Activated CD4-positive, alpha-beta memory T cell treated with anti-CD3 and anti-CD28 coated beads, Interleukin-2, amount 10 ng/mL, durations not matched to agents 7 days and 5 days (primary cell): ENCODE measurements at regions not wholly inside any gene's neighbourhood (a gene's known extent, or its start where the extent isn't known, plus 50 kb on each side); places are given as distances from the start of the nearest gene placed in this dataset.
"Not testable (repeated sequence)": the region's sequence is repeated elsewhere in the genome, so short reads cannot be mapped to it uniquely, and the experiment has no call there.

ENCODE experiments used
- CTCF ChIA-PET: fragments of 350-600 bp; sonication (Branson Sonifier 250); formaldehyde crosslinking; loops from one replicate; lab custom pipeline; 2021; ENCODE audit warnings: antibody characterized with exemption, inconsistent platforms; lab: Charles Lee
- POLR2A ChIA-PET: fragments of 350-600 bp; sonication (Branson Sonifier 250); formaldehyde crosslinking; loops from one replicate; lab custom pipeline; 2021; ENCODE audit warnings: antibody characterized with exemption; lab: Charles Lee
- DNase-seq: peaks from one replicate; pipeline ENCODE4 v3.0.0-alpha.2; 2020
- H3K27ac Mint-ChIP-seq: one replicate; pipeline ENCODE4 v1.8.0; 2021; ENCODE audit warnings: mild to moderate bottlenecking, mixed read lengths
- H3K27me3 Mint-ChIP-seq: one replicate; pipeline ENCODE4 v1.8.0; 2021; ENCODE audit warnings: mixed read lengths
- H3K36me3 Mint-ChIP-seq: one replicate; pipeline ENCODE4 v1.8.0; 2021; ENCODE audit warnings: low read depth, mixed read lengths
- H3K4me1 Mint-ChIP-seq: one replicate; pipeline ENCODE4 v1.8.0; 2021; ENCODE audit warnings: mixed read lengths
- H3K4me3 Mint-ChIP-seq: one replicate; pipeline ENCODE4 v1.8.0; 2021; ENCODE audit warnings: mild to moderate bottlenecking, mixed read lengths
- H3K9me3 Mint-ChIP-seq: one replicate; pipeline ENCODE4 v1.8.0; 2021; ENCODE audit warnings: mixed read lengths

DNA sequence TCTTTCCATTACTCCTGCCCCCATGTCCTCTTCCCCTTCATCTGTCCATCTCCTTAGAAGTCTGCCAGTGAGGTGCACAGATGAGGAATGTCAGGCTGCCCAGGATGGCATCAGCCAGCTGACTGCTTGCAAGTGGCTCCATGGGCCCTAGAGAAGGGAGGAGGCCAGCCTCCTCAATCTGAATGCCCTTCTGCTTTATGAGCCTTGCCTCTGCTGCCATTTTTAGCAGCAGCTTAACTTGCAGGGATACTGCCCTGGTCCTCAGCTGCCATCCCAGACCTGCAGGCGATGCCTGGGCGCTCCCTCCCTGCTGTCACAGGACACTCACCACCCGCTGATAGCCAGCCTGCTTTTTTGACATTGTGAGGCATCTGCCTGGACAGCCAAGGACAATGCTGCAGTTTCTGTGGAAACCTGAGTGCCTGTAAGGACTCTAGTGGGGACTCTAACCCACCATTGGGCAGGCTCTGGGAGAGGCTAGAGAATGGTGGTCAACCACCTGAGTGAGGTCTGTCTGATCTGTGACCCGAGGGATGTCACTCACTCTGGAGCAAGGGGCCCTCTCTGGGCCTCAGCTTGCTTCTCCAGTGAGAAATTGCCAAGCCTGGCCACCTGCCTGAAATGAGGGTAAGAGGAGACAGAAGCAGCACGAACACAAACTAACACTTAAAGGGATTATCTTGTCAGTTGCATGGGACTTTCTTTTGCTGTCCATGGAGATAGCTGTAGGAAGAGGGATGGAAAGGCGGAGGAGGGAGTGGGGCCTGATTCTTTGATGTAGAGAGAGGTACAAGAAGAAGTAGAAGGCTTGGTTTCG lies 185.0 kb downstream of the MIS18A start:
- Mint-ChIP-seq H3K9me3 (no peaks in the 10 kb centered on the region), H3K4me1 (no peaks in the 10 kb centered on the region), H3K4me3 (no peak overlapping the region), H3K27ac (no peak overlapping the region), H3K27me3 (no peaks in the 10 kb centered on the region), H3K36me3 (no peaks in the 10 kb centered on the region)
- no peak for DNase-seq
- POLR2A ChIA-PET: no interaction called here
- CTCF ChIA-PET: no interaction called here

- ChIA-PET CTCF (interaction anchor here (0.6 kb wide), 1 partner anchor 30 kb away, joined by 3 read pairs; no protein-coding TSS in a partner anchor), POLR2A (no interaction called here)
- no peak for DNase-seq
- no peaks in the 10 kb centered on the region for H3K4me1 Mint-ChIP-seq
- H3K4me3 Mint-ChIP-seq: no peak overlapping the region
- H3K27me3 Mint-ChIP-seq: no peaks in the 10 kb centered on the region
- no peak overlapping the region for H3K27ac Mint-ChIP-seq
- H3K9me3 Mint-ChIP-seq: no peaks in the 10 kb centered on the region
- H3K36me3 Mint-ChIP-seq: no peaks in the 10 kb centered on the region
Observed at GRCh38 chr21:32090956-32091355, 187.9 kb downstream of the MIS18A start.

GRCh38 chr21:32089766-32090165 lies 189.1 kb downstream of the MIS18A start:
- no peaks in the 10 kb centered on the region for H3K9me3 Mint-ChIP-seq

DNA sequence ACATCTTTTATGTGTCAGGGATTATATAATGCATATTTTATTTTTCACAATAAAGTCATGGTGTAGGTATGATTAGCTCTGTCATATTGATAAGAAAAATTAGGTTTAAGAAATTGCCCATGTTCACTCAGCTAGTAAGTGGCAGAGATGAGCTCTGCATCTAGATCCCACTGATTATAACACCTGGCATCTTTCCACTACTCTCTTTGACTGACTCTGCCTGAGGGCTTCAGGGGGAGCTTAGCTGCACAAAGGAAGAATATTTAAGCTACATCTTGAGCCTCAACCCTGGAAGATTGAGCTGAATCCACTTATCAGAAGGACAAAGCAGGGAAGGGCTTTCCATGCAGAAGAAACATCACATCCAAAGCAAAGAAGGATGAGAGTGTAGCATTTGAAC lies 190.4 kb downstream of the MIS18A start:
- Mint-ChIP-seq H3K4me1 (no peaks in the 10 kb centered on the region), H3K36me3 (no peaks in the 10 kb centered on the region), H3K4me3 (no peak overlapping the region), H3K9me3 (no peaks in the 10 kb centered on the region), H3K27ac (no peak overlapping the region), H3K27me3 (no peaks in the 10 kb centered on the region)
- ChIA-PET POLR2A (no interaction called here), CTCF (no interaction called here)
- no peak for DNase-seq

More at GRCh38 chr21:32089766-32090165, 189.1 kb downstream of the MIS18A start:
- ChIA-PET CTCF (no interaction called here), POLR2A (no interaction called here)
- H3K4me3 Mint-ChIP-seq: no peak overlapping the region
- no peak overlapping the region for H3K27ac Mint-ChIP-seq
- no peaks in the 10 kb centered on the region for H3K27me3 Mint-ChIP-seq
- H3K36me3 Mint-ChIP-seq: no peaks in the 10 kb centered on the region
- H3K4me1 Mint-ChIP-seq: no peaks in the 10 kb centered on the region
- DNase-seq: no peak

GRCh38 chr21:32087447-32087846 lies 191.4 kb downstream of the MIS18A start:
- DNase-seq: no peak
- no peaks in the 10 kb centered on the region for H3K9me3 Mint-ChIP-seq
- H3K27me3 Mint-ChIP-seq: no peaks in the 10 kb centered on the region
- no peak overlapping the region for H3K27ac Mint-ChIP-seq
- H3K36me3 Mint-ChIP-seq: no peaks in the 10 kb centered on the region
- CTCF ChIA-PET: no interaction called here
- no peaks in the 10 kb centered on the region for H3K4me1 Mint-ChIP-seq
- no peak overlapping the region for H3K4me3 Mint-ChIP-seq
- POLR2A ChIA-PET: no interaction called here

- POLR2A ChIA-PET: no interaction called here
Observed at GRCh38 chr21:32083197-32083596, 195.7 kb downstream of the MIS18A start.

GRCh38 chr21:32082466-32082865 lies 196.4 kb downstream of the MIS18A start:
- no peaks in the 10 kb centered on the region for H3K27me3 Mint-ChIP-seq
- POLR2A ChIA-PET: no interaction called here
- CTCF ChIA-PET: no interaction called here
- H3K4me1 Mint-ChIP-seq: no peaks in the 10 kb centered on the region
- H3K36me3 Mint-ChIP-seq: no peaks in the 10 kb centered on the region
- no peak for DNase-seq
- no peak overlapping the region for H3K4me3 Mint-ChIP-seq
- no peak overlapping the region for H3K27ac Mint-ChIP-seq
- no peaks in the 10 kb centered on the region for H3K9me3 Mint-ChIP-seq

More at GRCh38 chr21:32083197-32083596, 195.7 kb downstream of the MIS18A start:
- Mint-ChIP-seq H3K27ac (no peak overlapping the region), H3K27me3 (no peaks in the 10 kb centered on the region), H3K9me3 (no peaks in the 10 kb centered on the region), H3K36me3 (no peaks in the 10 kb centered on the region), H3K4me3 (no peak overlapping the region), H3K4me1 (no peaks in the 10 kb centered on the region)
- CTCF ChIA-PET: no interaction called here
- DNase-seq: no peak

GRCh38 chr21:32073593-32073992 lies 200.8 kb downstream of the HUNK start:
- no peak overlapping the region for H3K4me3 Mint-ChIP-seq
- no peak for DNase-seq
- CTCF ChIA-PET: no interaction called here
- no peak overlapping the region for H3K27ac Mint-ChIP-seq
- POLR2A ChIA-PET: no interaction called here
- H3K36me3 Mint-ChIP-seq: no peaks in the 10 kb centered on the region
- no peaks in the 10 kb centered on the region for H3K9me3 Mint-ChIP-seq
- H3K4me1 Mint-ChIP-seq: no peaks in the 10 kb centered on the region
- H3K27me3 Mint-ChIP-seq: no peaks in the 10 kb centered on the region

GRCh38 chr21:32073190-32073589 lies 200.4 kb downstream of the HUNK start:
- no peaks in the 10 kb centered on the region for H3K9me3 Mint-ChIP-seq
- ChIA-PET CTCF (no interaction called here), POLR2A (no interaction called here)
- H3K36me3 Mint-ChIP-seq: no peaks in the 10 kb centered on the region
- H3K4me3 Mint-ChIP-seq: no peak overlapping the region
- H3K27ac Mint-ChIP-seq: no peak overlapping the region
- H3K4me1 Mint-ChIP-seq: no peaks in the 10 kb centered on the region
- no peaks in the 10 kb centered on the region for H3K27me3 Mint-ChIP-seq
- DNase-seq: no peak

DNA sequence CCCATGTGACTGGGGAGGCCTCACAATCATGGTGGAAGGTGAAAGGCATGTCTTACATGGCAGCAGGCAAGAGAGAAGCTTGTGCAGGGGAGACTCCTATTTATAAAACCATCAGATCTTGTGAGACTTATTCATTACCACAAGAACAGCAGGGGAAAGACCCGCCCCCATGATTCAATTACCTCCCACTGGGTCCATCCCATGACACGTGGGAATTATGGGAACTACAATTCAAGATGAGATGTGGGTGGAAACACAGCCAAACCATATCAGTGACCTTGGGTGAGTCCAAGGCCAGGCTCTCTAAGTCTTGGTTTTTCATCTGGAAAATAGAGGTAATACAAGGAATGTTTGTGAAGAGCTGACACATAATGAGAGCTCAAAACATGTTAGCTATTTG lies 198.8 kb downstream of the HUNK start:
- CTCF ChIA-PET, DNase-seq, H3K36me3 Mint-ChIP-seq, POLR2A ChIA-PET, H3K27me3 Mint-ChIP-seq, H3K27ac Mint-ChIP-seq, H3K4me1 Mint-ChIP-seq, H3K4me3 Mint-ChIP-seq, H3K9me3 Mint-ChIP-seq: not testable (repeated sequence)

- H3K36me3 Mint-ChIP-seq: no peaks in the 10 kb centered on the region
- no peaks in the 10 kb centered on the region for H3K4me1 Mint-ChIP-seq
- no peaks in the 10 kb centered on the region for H3K9me3 Mint-ChIP-seq
- no peak overlapping the region for H3K27ac Mint-ChIP-seq
- peaks cover 2% of the 10 kb centered on the region for H3K27me3 Mint-ChIP-seq
- no peak for DNase-seq
- ChIA-PET CTCF (no interaction called here), POLR2A (no interaction called here)
- H3K4me3 Mint-ChIP-seq: no peak overlapping the region
Observed at GRCh38 chr21:32070676-32071330, 198.0 kb downstream of the HUNK start.

- ChIA-PET POLR2A (no interaction called here), CTCF (no interaction called here)
- Mint-ChIP-seq H3K9me3 (no peaks in the 10 kb centered on the region), H3K27me3 (peaks cover 2% of the 10 kb centered on the region), H3K4me3 (no peak overlapping the region), H3K36me3 (no peaks in the 10 kb centered on the region), H3K27ac (no peak overlapping the region), H3K4me1 (no peaks in the 10 kb centered on the region)
- no peak for DNase-seq
Observed at GRCh38 chr21:32070126-32070525, 197.3 kb downstream of the HUNK start.

DNA sequence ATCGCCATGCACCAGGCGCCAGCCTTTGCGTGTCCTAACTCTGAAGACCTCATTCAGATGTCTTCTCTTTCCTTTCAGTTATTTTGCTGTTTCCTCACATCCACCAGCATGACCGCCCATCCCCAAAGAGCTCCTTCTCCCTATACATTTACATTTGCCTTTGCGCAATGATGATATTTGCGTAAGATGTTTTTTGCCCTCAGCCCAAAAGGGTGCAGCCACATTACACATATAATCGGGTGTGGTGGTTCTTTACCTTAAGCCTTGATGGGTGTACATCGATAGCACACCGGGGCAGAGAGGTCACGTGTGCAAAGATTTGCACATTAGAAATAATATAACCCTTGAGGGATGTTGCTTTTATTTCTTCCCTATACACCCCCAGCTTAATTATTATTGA lies 192.8 kb downstream of the HUNK start:
- Mint-ChIP-seq H3K9me3 (no peaks in the 10 kb centered on the region), H3K36me3 (no peaks in the 10 kb centered on the region), H3K27me3 (peaks cover 2% of the 10 kb centered on the region), H3K4me1 (no peaks in the 10 kb centered on the region), H3K4me3 (no peak overlapping the region), H3K27ac (no peak overlapping the region)
- ChIA-PET POLR2A (no interaction called here), CTCF (no interaction called here)
- DNase-seq: no peak
